ENCODE measurements at regions not wholly inside any gene's neighbourhood (a gene's known extent, or its start where the extent isn't known, plus 50 kb on each side); places are given as distances from the start of the nearest gene placed in this dataset.
"Not testable (repeated sequence)": the region's sequence is repeated elsewhere in the genome, so short reads cannot be mapped to it uniquely, and the experiment has no call there.

GRCh38 chr15:22240986-22241385, 160.7 kb downstream of the OR4M2 start (continued):
- TF ChIP-seq REST (IDR thresholded peaks at IDR 0.05; ENCODE audit: unreplicated experiment), result no peak
- TF ChIP-seq ZNF462 (CRISPR knock-in tag; IDR thresholded peaks at IDR 0.05), result no peak
- TF ChIP-seq JUNB (IDR thresholded peaks at IDR 0.05; ENCODE audit: unreplicated experiment), result no peak

GRCh38 chr15:22241451-22241850, 161.1 kb downstream of the OR4M2 start:
- ATAC-seq (no peak), DNase-seq (ENCODE audit: low spot score) (no peak)
- H3K27ac Mint-ChIP-seq, result no peak overlapping the region
- H3K27me3 Mint-ChIP-seq (ENCODE audit: insufficient read depth, low read depth, poor library complexity), result peaks cover 21% of the 10 kb centered on the region
- TF ChIP-seq CREB1 (CRISPR knock-in tag; IDR thresholded peaks at IDR 0.05; ENCODE audit: low read depth) (no peak), EZH2 (IDR thresholded peaks at IDR 0.05; ENCODE audit: low read depth, unreplicated experiment) (no peak), POLR2AphosphoS5 (IDR thresholded peaks at IDR 0.05; ENCODE audit: low read depth) (no peak), ETS1 (IDR thresholded peaks at IDR 0.05) (no peak), ZNF331 (CRISPR knock-in tag; IDR thresholded peaks at IDR 0.05; ENCODE audit: low read depth) (no peak)
- H3K36me3 Mint-ChIP-seq (ENCODE audit: low read depth), result peaks cover 77% of the 10 kb centered on the region
- Histone ChIP-seq H3K27me3 (ENCODE audit: insufficient read depth) (0 out of 2 replicates have a peak, but pooled peaks cover 7% of the 10 kb centered on the region), H3K36me3 (ENCODE audit: insufficient read depth) (peaks cover 39% of the 10 kb centered on the region), H3F3A (replicated peaks; ENCODE audit: low read depth) (no peaks in the 10 kb centered on the region), H3K4me3 (no peak overlapping the region), H3K4me2 (no peak overlapping the region), H3K4me1 (ENCODE audit: insufficient read depth) (no peaks in the 10 kb centered on the region), H3K9me2 (ENCODE audit: insufficient read depth) (no peaks in the 10 kb centered on the region), H3K27ac (ENCODE audit: low read depth) (no peak overlapping the region), H2AFZ (no peak overlapping the region), H4K20me1 (replicated peaks; ENCODE audit: insufficient read depth) (no peaks in the 10 kb centered on the region), H3K79me2 (replicated peaks; ENCODE audit: insufficient read depth) (no peaks in the 10 kb centered on the region)
- H3K4me1 Mint-ChIP-seq, result no peaks in the 10 kb centered on the region; the same call in 2 of the 3 replicates
- no peak overlapping the region for H3K4me3 Mint-ChIP-seq
- peaks cover 100% of the 10 kb centered on the region for H3K9me3 Mint-ChIP-seq

GRCh38 chr15:22242311-22242710, 162.0 kb downstream of the OR4M2 start:
- not testable (repeated sequence) for H3K79me2 ChIP-seq (replicated peaks; ENCODE audit: insufficient read depth); H2AFZ ChIP-seq; DNase-seq (ENCODE audit: low spot score); H3K4me1 Mint-ChIP-seq; H3K27me3 ChIP-seq (ENCODE audit: insufficient read depth); H3K4me1 ChIP-seq (ENCODE audit: insufficient read depth); ATAC-seq; H3K4me3 ChIP-seq; H3K27ac ChIP-seq (ENCODE audit: low read depth); H3K4me3 Mint-ChIP-seq; H3K9me2 ChIP-seq (ENCODE audit: insufficient read depth); H4K20me1 ChIP-seq (replicated peaks; ENCODE audit: insufficient read depth); H3F3A ChIP-seq (replicated peaks; ENCODE audit: low read depth); H3K4me2 ChIP-seq; H3K27ac Mint-ChIP-seq
- Mint-ChIP-seq H3K36me3 (ENCODE audit: low read depth) (peaks cover 77% of the 10 kb centered on the region), H3K27me3 (ENCODE audit: insufficient read depth, low read depth, poor library complexity) (peaks cover 18% of the 10 kb centered on the region), H3K9me3 (peaks cover 100% of the 10 kb centered on the region)
- H3K36me3 ChIP-seq (ENCODE audit: insufficient read depth), result peaks cover 39% of the 10 kb centered on the region

Measured in GM23338 (cell line).